ENCODE measurements at regions not wholly inside any gene's neighbourhood (a gene's known extent, or its start where the extent isn't known, plus 50 kb on each side); places are given as distances from the start of the nearest gene placed in this dataset.

DNA sequence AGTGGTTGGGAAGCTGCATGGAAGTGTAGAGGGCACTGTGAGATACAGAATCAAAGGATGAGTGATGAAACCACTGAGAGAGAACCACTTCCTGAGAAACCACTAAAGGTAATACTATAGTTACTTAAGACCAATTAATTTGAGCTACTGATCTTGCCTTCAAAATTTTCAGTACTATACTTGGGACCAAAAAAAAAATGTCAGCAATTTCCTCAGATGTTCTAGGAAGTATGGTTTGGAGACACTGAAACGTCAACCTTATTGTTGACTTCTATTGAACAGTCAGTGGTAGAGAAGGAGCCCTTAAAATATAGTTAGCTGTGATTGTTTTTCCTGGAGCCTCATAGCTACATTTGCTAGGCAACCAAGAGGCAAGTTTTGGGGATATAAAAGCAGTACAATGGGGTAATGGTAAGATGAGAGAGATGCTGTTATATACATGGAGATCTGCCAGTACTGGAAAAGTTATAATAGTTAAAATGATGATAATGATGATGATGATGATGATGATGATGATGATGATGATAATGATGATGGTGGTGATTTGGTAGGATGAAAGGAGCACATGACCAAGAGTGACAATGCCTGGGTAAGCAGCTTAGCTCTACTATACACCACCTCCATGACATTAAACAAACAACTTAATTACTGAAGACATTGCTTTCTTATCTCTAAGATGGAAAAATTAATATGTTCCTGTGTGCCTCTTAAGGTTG lies 300.9 kb upstream of the G2E3 start:
- WGBS, 2 donors, result 85 to 91% methylated on average over 1 of the region's 1 CpG
- no peaks in the 10 kb centered on the region for H3K27me3 ChIP-seq (ENCODE audit: control insufficient read depth in 1 of 2, insufficient read depth in 2 of 2, low read length in 1 of 2)
- H3K36me3 ChIP-seq (ENCODE audit: control insufficient read depth in 1 of 2, insufficient read depth in 2 of 2, low read length in 1 of 2), result no peaks in the 10 kb centered on the region
- H3K9me3 ChIP-seq (ENCODE audit: control insufficient read depth, low read length), result no peaks in the 10 kb centered on the region
- no peak for ATAC-seq (ENCODE audit: low FRiP score)
- no peak overlapping the region for H3K27ac ChIP-seq (ENCODE audit: low read depth in 1 of 2, low read length in 2 of 2)
- H3K4me1 ChIP-seq (ENCODE audit: control insufficient read depth in 1 of 2, insufficient read depth in 2 of 2, low read length in 2 of 2), result no peaks in the 10 kb centered on the region
- DNase-seq, result no peak
- H3K4me3 ChIP-seq (ENCODE audit: low read length in 2 of 2), result no peak overlapping the region
- intact Hi-C loops (cut with DNase I), result no loop called here

DNA sequence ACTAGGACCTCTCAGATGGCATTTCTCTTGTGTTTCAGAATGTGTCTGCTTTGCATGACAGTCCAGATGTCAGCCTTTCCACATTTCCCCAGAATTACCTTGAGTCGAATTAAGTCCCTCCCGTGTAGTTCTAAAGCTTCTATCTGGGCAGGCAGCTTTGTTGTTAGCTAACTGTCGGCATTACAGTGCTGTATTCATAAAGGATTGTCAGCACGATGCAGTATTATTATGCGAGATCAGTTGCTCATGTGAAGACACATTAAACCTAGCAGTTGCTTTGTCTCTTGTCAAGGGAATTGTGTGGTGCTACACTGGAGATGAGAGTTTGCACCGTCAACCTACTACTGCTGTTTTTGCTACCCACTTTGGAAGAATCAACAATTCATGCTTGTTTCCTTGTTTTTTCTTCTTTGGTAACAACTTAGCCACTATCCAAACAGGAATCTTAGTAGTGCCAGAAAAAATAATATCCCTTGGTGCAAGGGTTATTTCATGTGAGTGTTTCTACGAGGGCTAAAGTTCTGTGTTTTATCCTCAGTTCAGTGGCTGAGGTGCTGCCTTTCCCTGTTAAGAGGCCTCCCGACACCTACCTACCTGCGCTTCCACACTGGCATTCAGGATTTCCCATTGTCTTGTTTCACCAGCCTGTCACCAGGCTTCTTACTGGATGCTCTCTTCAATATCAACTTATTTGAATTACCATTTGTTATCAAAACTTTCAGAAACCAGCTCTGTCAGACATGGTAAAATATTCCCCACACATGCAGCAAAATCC lies 297.9 kb upstream of the G2E3 start:
- ATAC-seq (ENCODE audit: low FRiP score), result no peak
- no peaks in the 10 kb centered on the region for H3K9me3 ChIP-seq (ENCODE audit: control insufficient read depth, low read length)
- no peaks in the 10 kb centered on the region for H3K27me3 ChIP-seq (ENCODE audit: control insufficient read depth in 1 of 2, insufficient read depth in 2 of 2, low read length in 1 of 2)
- no peaks in the 10 kb centered on the region for H3K36me3 ChIP-seq (ENCODE audit: control insufficient read depth in 1 of 2, insufficient read depth in 2 of 2, low read length in 1 of 2)
- no peak overlapping the region for H3K27ac ChIP-seq (ENCODE audit: low read depth in 1 of 2, low read length in 2 of 2)
- WGBS, 2 donors, result 70 to 77% methylated on average over 9 of the region's 9 CpGs
- H3K4me3 ChIP-seq (ENCODE audit: low read length in 2 of 2), result no peak overlapping the region
- DNase-seq, result no peak
- H3K4me1 ChIP-seq (ENCODE audit: control insufficient read depth in 1 of 2, insufficient read depth in 2 of 2, low read length in 2 of 2), result no peaks in the 10 kb centered on the region
- intact Hi-C loops (cut with DNase I), result no loop called here

DNA sequence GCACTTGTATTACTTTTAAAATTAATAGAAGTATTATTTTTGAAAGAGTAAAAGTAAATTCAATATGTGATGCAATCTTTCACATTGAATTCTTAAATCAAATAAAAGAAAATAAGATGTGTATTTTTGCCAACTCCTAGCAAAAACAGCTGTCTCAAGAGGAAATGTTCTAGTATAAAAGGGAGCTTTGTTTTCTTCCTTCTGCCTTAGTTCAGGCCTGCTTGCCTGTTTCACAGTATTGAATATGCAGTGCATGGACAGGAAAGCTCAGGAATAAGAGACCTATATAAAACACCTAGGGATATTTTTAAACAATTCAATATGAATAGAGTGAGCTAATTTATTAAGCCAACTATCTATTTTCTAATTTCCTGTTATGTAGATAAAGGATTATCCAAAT lies 294.8 kb upstream of the G2E3 start:
- no peaks in the 10 kb centered on the region for H3K36me3 ChIP-seq (ENCODE audit: control insufficient read depth in 1 of 2, insufficient read depth in 2 of 2, low read length in 1 of 2)
- H3K4me1 ChIP-seq (ENCODE audit: control insufficient read depth in 1 of 2, insufficient read depth in 2 of 2, low read length in 2 of 2), result no peaks in the 10 kb centered on the region
- no peak for DNase-seq
- no peak overlapping the region for H3K4me3 ChIP-seq (ENCODE audit: low read length in 2 of 2)
- intact Hi-C loops (cut with DNase I), result no loop called here
- no peak for ATAC-seq (ENCODE audit: low FRiP score)
- H3K9me3 ChIP-seq (ENCODE audit: control insufficient read depth, low read length), result no peaks in the 10 kb centered on the region
- no peak overlapping the region for H3K27ac ChIP-seq (ENCODE audit: low read depth in 1 of 2, low read length in 2 of 2)
- no peaks in the 10 kb centered on the region for H3K27me3 ChIP-seq (ENCODE audit: control insufficient read depth in 1 of 2, insufficient read depth in 2 of 2, low read length in 1 of 2)

DNA sequence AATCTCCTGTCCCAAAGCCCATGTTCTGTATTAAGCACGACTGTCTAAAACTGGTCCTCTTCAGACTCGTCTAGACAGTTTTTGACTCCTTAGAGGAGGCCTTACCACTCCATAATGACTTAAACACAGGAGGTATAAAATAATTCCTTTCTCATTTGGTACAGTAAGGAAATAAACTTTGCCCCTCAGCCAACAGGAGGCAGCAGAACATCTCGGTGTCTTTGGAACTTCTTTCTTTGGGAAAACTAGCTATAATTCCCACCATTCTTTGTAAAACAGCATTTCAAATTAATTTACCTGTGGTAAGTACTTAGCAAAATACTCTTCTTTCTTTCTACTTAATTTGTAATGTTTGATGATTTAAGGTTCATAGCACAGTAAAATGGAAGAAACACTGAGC lies 292.7 kb upstream of the G2E3 start:
- WGBS, 2 donors, result 91 to 95% methylated on average over 3 of the region's 3 CpGs
- Histone ChIP-seq H3K27me3 (ENCODE audit: control insufficient read depth in 1 of 2, insufficient read depth in 2 of 2, low read length in 1 of 2) (no peaks in the 10 kb centered on the region), H3K9me3 (ENCODE audit: control insufficient read depth, low read length) (no peaks in the 10 kb centered on the region), H3K4me3 (ENCODE audit: low read length in 2 of 2) (no peak overlapping the region), H3K36me3 (ENCODE audit: control insufficient read depth in 1 of 2, insufficient read depth in 2 of 2, low read length in 1 of 2) (no peaks in the 10 kb centered on the region), H3K4me1 (ENCODE audit: control insufficient read depth in 1 of 2, insufficient read depth in 2 of 2, low read length in 2 of 2) (no peaks in the 10 kb centered on the region), H3K27ac (ENCODE audit: low read depth in 1 of 2, low read length in 2 of 2) (no peak overlapping the region)
- intact Hi-C loops (cut with DNase I), result no loop called here
- no peak for DNase-seq
- no peak for ATAC-seq (ENCODE audit: low FRiP score)

DNA sequence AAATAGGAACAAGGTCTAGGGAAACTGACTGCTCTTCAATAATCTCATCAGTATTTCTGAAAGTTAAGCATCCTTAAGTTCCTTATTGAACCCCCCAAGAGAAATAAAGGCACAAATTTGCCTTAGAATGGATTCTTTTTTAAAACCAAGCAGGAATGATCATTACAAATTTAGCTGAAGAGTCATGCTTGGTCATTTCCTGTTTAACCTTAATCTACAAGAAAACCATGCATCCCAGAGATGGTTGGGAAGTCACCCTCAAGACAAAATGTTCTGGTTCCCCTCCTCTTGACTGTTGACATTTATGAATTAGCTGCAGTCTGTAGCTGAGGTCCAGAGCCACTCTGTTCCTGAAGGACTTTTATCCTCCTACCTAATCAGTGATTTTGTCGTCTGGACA lies 291.8 kb upstream of the G2E3 start:
- 72 to 81% methylated on average over 1 of the region's 1 CpG for WGBS, 2 donors

DNA sequence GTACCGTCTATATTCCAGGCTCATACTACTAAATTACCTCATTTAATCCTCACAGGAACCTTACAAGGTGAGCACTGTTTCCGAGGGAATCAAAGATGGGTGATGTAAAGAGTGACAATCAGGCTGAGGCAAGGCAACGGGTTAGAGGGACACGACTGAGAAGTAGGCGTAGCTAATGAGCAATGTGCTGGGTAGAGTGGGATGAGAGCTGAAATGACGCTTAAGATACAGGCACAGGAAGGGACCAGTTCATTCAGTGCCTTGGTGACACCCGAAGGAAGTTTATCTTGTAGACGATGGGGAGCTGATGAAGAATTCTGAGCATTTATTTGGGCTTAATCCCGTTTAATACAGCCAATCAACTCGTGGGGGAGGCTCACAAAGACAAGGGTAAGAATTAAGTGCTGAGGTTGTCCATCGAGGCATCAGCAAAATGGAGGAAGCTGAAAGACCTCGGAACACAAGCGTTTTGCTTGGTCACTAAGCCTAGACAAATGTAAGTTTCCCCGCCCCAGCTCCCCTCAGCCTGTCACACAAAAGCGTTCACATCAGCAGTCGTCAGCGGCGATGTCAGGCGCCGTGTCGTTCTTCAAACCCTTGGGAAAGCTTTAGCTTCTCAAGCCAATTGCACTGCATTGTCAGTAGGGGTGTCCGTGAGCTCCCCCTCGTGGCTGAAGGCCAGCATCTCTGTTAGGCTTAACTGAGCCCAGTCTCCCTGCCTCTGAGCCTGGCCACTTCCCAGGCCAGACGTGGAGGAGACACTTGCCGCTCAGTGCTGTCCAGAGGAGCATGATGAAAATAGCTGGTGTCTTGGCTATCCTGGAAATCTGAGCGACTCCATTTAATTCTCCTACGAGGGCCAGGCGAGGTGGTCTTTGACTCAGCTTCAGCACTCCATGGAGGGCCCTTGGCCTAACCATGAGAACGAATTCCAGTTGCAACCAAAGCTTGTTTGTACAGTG lies 288.5 kb upstream of the G2E3 start:
- DNase-seq (peak; percentile 90 to 94), ATAC-seq (ENCODE audit: low FRiP score) (peak; percentile 91)
- Histone ChIP-seq H3K4me3 (ENCODE audit: low read length in 2 of 2) (peak overlapping the region in 1 of 2 donors; percentile 55), H3K36me3 (ENCODE audit: control insufficient read depth in 1 of 2, insufficient read depth in 2 of 2, low read length in 1 of 2) (no peaks in the 10 kb centered on the region), H3K9me3 (ENCODE audit: control insufficient read depth, low read length) (no peaks in the 10 kb centered on the region), H3K4me1 (ENCODE audit: control insufficient read depth in 1 of 2, insufficient read depth in 2 of 2, low read length in 2 of 2) (no peaks in the 10 kb centered on the region), H3K27ac (ENCODE audit: low read depth in 1 of 2, low read length in 2 of 2) (no peak overlapping the region), H3K27me3 (ENCODE audit: control insufficient read depth in 1 of 2, insufficient read depth in 2 of 2, low read length in 1 of 2) (no peaks in the 10 kb centered on the region)
- 29 to 30% methylated on average over 29 of the region's 29 CpGs for WGBS, 2 donors
- intact Hi-C loops (cut with DNase I), result loop anchor here (5.0 to 10.0 kb wide), 2 partner anchors 48 to 136 kb away; no protein-coding TSS in a partner anchor

More for the DNA sequence above, 291.8 kb upstream of the G2E3 start:
- ATAC-seq (ENCODE audit: low FRiP score) (no peak), DNase-seq (no peak)
- no peaks in the 10 kb centered on the region for H3K9me3 ChIP-seq (ENCODE audit: control insufficient read depth, low read length)
- H3K36me3 ChIP-seq (ENCODE audit: control insufficient read depth in 1 of 2, insufficient read depth in 2 of 2, low read length in 1 of 2), result no peaks in the 10 kb centered on the region
- no peak overlapping the region for H3K4me3 ChIP-seq (ENCODE audit: low read length in 2 of 2)
- no peaks in the 10 kb centered on the region for H3K4me1 ChIP-seq (ENCODE audit: control insufficient read depth in 1 of 2, insufficient read depth in 2 of 2, low read length in 2 of 2)
- no peak overlapping the region for H3K27ac ChIP-seq (ENCODE audit: low read depth in 1 of 2, low read length in 2 of 2)
- intact Hi-C loops (cut with DNase I), result no loop called here
- no peaks in the 10 kb centered on the region for H3K27me3 ChIP-seq (ENCODE audit: control insufficient read depth in 1 of 2, insufficient read depth in 2 of 2, low read length in 1 of 2)

DNA sequence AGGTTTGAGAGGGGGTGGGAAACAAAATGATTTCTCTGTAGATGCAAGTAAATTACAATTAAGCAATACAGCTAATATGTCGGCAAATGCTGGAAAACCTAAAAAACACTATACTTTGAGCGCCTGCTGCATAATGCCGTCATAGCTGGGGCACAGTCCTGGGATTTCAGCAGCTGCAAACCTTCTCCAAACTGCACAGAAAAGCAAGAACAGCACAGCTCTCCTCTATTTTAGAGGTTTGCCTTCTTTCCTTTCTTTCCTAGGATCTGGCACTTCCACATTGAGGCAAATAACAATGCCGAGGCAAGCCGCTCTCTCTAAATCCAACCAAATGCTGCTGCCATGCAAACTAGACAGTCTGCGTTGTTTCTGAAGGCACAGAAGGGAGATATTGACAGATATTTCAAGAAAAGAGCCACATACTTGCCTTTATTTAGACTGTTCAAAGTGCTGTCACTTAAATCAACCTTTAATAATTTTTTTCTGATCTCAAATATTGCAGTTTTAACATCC lies 287.1 kb upstream of the G2E3 start:
- H3K4me3 ChIP-seq (ENCODE audit: low read length in 2 of 2), result no peak overlapping the region
- no peaks in the 10 kb centered on the region for H3K4me1 ChIP-seq (ENCODE audit: control insufficient read depth in 1 of 2, insufficient read depth in 2 of 2, low read length in 2 of 2)
- H3K27me3 ChIP-seq (ENCODE audit: control insufficient read depth in 1 of 2, insufficient read depth in 2 of 2, low read length in 1 of 2), result no peaks in the 10 kb centered on the region
- intact Hi-C loops (cut with DNase I), result loop anchor here (5.0 to 10.0 kb wide), 2 partner anchors 50 to 137 kb away; no protein-coding TSS in a partner anchor
- DNase-seq (no peak), ATAC-seq (ENCODE audit: low FRiP score) (no peak)
- WGBS, 2 donors, result 78% methylated on average over 6 of the region's 6 CpGs
- H3K9me3 ChIP-seq (ENCODE audit: control insufficient read depth, low read length), result no peaks in the 10 kb centered on the region
- H3K27ac ChIP-seq (ENCODE audit: low read depth in 1 of 2, low read length in 2 of 2), result no peak overlapping the region
- H3K36me3 ChIP-seq (ENCODE audit: control insufficient read depth in 1 of 2, insufficient read depth in 2 of 2, low read length in 1 of 2), result no peaks in the 10 kb centered on the region

All from aorta (tissue), 5 donors.